ENCODE measurements at regions not wholly inside any gene's neighbourhood (a gene's known extent, or its start where the extent isn't known, plus 50 kb on each side); places are given as distances from the start of the nearest gene placed in this dataset.

DNA sequence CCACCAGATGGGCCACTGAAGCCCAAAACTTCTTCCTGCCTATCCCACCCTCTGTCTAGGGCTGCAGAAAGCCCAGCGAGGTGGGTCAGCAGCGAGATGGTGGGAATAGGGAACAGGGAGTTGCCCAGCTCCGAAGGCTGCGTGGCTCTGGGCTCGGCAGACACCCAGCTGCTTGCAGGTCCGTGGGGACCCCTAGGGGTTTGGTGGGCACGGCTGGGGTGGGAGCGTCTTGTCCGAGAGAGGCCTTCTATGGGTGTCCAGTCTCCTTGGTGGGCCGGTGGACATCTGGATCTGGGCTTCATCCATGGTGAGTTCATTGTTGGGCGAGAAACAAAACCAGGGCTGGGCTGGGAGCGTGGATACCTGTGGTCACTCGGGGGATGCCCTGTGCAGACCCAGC is 1211.0 kb downstream of the BRD1 start:
- TF ChIP-seq POLR2AphosphoS5 (IDR thresholded peaks at IDR 0.05; ENCODE audit: low read depth, low read length) (no peak), POLR2A (IDR thresholded peaks at IDR 0.05; ENCODE audit: low read depth, low read length) (no peak), SPI1 (IDR thresholded peaks at IDR 0.05; ENCODE audit: low read depth, low read length) (no peak), POU2F2 (IDR thresholded peaks at IDR 0.05; ENCODE audit: low read depth, low read length) (no peak), TAF1 (IDR thresholded peaks at IDR 0.05; ENCODE audit: low read depth, low read length) (no peak)

Measured in GM12891 (cell line).